GM21528 (cell line): ENCODE measurements at regions not wholly inside any gene's neighbourhood (a gene's known extent, or its start where the extent isn't known, plus 50 kb on each side); places are given as distances from the start of the nearest gene placed in this dataset.
"Not testable (repeated sequence)": the region's sequence is repeated elsewhere in the genome, so short reads cannot be mapped to it uniquely, and the experiment has no call there.

ENCODE experiments used
- ATAC-seq: cut with Tn5 transposase; IDR thresholded peaks from one replicate; pipeline ENCODE4 v1.9.1; 2021; ENCODE audit warnings: mild to moderate bottlenecking, moderate library complexity; ENCODE audit not compliant: unreplicated experiment, low FRiP score

DNA sequence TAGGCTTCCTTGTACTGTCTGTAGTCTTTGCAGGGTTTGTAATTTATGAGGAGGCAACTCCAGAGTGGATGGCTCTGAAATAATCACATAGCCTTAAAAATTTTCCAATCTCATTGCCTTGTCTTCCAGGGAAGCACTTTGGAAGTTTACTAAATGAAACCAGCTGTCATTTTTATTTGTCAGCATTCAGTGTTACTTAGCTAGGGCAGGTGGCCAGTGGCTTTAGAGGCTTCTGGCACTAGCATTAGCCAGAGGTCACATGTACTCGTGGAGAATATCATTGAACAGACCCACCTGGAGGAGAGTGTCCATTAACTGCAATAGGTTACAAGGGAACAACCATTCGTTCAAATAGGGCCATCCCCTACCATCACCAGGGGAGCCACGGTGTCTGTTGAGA is 160.3 kb upstream of the SLC28A3 start:
- ATAC-seq, result no peak

DNA sequence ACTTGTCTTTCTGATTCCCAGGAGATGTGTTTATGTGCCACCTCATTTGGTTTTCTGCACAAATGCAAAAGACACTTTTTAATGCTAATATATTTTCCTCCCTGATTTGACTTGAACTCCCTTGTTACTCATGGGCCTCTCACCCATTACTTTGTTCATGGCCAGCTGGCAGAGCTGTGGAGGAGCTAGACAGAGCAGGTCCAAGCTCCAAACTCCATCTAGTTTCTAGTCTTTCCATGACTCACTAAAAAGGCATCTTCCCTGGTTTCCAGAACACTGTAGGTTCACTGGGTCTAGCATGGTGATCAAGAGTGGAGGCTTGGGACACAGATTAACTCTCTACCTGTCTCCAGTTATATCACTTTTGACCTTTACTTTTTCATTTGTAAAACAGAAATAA is 161.0 kb upstream of the SLC28A3 start:
- ATAC-seq, result no peak

DNA sequence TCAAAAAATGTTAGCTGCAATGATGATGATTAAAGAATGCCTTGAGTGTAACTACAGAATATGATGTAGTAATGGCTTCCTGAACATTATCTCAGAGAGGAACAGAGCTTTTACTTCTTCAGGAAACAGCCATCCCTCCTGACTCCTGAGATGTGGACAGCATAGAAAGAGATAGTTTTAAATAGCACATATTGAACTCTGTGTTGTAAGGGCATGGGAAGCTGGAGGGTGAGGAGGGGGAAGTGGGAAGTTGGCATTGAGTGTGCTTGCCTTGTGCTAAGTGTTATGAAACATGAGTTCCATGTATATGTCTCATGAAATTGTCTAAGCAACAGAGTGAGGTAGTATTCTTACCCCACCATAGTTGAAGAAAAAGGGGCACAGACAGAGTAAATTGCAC is 161.5 kb upstream of the SLC28A3 start:
- no peak for ATAC-seq

DNA sequence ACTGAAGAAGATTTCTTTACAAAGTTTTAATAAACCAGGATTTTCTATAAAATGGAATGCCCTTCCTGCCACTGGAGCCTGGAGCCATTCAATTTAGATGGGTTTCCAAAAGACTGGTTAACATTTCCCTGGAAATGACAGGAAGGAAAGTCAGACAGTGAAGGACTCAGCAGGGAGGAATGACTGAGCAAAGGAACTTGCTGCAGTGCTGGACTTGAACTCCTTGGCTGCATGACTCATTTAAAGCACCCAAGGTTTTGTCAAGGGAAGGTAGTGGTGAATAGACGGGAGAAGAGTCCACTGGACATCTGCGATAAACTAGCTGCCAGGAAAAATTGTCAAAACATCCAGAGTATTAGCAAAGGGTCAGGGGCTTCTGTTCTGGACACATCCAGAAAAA is 163.8 kb upstream of the SLC28A3 start:
- ATAC-seq, result no peak

DNA sequence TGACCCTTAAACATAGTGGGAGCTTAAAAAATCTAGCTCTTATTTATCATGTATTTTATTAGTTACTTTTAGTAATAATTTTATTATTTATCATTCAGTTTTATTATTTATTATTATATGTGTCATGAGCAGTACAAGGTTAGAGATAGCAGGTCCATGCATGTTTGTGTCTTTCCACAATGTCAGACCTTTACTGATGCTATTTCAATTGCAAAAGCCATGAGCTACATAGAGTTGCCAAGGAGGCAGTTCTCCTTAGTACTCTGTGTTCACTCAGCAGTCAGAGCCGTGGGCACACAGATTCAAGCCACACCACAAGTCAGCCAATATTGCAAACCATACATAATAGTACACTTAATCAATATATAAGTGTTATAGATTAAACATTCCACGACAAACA is 157.9 kb upstream of the NTRK2 start:
- no peak for ATAC-seq

DNA sequence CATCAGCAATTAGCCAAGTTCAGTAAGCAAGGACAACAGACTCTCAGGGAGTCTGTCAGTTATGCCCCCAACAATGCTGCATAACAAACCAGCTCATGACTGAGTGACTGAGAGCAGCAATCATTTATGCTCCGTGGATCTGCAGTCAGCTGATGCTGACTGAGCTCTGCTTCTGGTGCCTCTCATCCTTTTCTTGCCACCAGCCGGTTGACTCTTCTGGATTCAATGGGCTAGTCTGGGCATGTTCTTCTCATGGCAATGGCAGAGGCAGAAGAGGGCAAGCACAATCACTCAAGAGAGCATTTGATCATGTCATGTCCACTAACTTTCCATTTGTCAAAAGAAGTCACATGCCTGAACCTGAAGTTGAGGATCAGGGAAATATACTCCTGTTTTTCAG is 157.0 kb upstream of the NTRK2 start:
- no peak for ATAC-seq

DNA sequence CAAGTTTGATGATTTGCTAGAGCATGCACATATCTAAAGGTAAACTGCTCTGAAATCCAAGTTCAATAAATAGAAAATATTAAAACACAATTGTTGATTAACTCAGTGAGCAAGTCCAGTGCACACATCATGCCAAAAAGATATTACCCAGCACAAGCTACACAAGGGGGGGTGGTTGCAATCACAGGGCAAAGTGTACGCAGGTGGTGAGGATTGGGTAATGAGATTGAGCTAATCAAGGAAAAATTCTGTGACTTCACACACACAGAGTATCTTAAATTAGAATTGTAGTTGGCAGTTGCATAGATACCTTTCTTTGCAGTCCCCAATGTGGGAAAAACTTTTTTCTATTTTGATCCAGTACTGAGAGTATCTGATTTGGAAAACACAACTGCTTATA is 156.1 kb upstream of the NTRK2 start:
- no peak for ATAC-seq

DNA sequence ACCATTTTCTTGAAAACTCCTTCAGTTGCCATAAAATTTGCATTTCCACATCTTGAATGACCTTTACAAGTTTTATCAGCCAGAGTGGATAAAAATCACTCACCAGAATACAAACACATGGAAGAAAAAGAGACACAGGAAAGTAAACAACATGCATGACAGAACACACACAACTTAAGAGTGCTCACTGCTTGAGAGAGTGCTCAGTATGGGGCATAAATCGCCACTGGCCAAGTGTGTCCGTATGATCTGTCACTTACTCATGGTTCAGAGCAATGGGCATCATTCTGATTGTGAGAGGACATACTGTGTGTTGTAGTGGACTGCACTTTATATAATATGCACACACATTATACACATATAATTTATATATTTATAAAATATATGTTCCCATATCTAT is 155.6 kb upstream of the NTRK2 start:
- ATAC-seq, result no peak

DNA sequence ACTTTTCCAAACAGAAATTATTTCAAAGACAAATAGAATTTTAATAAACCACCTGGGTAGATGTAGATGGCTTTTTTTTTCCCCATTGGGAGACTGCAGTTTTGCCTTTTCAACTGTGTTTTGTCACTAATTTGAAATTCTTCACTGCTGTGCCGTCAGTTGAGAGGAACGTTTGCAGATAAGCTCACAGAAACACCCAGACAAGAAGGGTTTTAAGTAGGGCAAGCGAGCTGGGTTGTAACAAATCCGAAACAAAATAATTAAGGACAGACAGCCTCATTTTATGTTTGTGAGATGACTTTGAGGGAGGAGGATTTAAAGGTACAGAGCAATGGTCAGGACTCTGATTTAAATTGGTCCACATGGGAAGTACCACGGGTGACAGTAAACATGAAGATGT is 155.1 kb upstream of the NTRK2 start:
- ATAC-seq, result no peak

DNA sequence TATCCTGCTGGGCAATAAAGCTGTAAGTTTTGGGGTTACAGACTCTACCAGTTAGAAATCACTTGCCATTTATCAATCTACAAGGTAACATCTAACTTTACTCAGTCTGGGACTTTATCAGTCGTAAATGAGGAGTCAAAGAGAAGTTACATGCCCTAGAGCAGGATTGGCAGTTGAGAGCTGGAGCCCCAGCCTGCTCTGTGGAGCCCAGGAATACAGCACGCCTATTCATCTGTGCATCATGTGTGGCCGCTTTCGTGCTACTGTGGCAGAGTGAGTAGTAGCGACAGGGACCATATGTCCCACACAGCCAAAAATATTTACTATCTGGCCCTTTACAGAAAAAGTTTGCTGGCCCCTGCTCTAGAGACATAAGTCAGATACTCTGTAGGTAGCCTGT is 152.5 kb upstream of the NTRK2 start:
- ATAC-seq, result no peak

DNA sequence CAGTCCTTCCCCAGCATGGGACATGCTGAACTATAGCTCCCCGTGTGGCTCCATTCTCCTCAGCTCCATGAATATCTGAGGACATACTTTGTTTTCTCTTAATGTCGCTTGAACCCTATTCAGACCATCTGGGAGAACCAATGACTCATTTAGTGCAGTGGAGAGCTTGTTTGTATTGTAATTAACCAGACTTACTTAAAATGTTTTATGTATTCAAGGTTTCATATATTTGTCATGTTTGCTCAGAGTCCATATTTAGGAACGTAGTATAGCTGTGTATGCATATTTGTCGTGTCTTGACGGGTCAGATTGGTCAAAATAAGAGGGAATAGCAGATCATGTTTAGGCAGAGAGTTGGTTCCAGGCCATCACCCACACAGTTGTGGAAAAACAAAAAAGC is 150.1 kb upstream of the NTRK2 start:
- ATAC-seq, result no peak

DNA sequence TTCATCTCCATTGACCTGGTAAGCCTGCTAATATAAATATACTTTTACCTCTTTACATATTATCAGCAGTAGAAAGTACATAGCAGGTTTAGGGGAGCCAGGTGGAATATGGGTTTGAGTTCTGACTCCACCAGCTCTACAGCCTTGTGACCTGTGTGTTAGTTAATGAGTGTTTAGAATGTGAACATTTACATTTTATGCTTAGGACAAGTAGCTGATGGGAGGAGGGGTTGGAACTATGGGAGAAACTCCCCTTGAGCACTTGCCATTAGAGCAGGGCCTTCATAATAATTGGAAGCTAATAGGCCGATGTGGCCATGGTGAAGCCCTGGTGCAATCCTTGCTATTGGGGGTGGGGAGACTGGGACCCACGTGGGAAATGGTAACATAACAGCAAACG is 148.3 kb upstream of the NTRK2 start:
- no peak for ATAC-seq

DNA sequence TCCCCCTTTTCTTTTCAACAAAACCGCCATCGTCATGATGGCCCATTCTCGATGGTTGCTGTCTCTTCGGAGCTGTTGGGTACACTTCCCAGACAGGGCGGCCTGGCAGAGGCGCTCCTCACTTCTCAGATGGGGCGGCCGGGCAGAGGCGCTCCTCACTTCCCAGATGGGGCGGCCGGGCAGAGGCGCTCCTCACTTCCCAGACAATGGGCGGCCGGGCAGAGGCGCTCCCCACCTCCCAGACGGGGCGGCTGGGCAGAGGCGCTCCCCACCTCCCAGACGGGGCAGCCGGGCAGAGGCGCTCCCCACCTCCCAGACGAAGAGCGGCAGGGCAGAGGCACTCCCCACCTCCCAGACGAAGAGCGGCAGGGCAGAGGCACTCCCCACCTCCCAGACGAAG is 143.3 kb upstream of the NTRK2 start:
- ATAC-seq, result not testable (repeated sequence)

DNA sequence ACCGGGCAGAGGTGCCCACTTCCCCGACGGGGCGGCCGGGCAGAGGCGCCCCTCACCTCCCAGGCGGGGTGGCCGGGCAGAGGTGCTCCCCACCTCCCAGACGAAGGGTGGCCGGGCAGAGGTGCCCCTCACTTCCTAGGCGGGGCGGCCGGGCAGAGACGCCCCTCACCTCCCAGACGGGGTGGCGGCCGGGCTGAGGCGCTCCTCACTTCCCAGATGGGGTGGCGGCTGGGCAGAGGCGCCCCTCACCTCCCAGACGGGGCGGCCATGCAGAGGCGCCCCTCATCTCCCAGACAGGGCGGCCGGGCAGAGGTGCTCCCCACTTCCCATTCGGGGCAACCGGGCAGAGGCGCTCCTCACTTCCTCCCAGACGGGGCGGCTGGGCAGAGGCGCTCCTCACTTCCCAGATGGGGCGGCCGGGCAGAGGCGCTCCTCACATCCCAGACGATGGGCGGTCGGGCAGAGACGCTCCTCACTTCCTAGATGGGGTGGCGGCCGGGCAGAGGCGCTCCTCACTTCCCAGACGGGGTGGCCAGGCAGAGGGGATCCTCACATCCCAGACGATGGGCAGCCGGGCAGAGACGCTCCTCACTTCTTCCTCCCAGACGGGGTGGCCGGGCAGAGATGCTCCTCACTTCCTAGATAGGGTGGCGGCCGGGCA is 142.3 kb upstream of the NTRK2 start:
- ATAC-seq, result not testable (repeated sequence)

DNA sequence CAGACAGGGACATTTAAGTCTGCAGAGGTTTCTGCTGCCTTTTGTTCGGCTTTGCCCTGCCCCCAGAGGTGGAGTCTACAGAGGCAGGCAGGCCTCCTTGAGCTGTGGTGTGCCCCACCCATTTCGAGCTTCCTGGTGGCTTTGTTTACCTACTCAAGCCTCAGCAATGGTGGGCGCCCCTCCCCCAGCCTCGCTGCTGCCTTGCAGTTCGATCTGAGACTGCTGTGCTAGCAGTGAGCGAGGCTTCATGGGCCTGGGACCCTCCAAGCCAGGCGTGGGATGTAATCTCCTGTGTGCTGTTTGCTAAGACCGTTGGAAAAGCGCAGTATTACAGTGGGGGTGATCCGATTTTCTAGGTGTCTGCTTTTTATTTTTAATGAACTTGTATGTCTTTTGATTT is 133.6 kb upstream of the NTRK2 start:
- not testable (repeated sequence) for ATAC-seq

DNA sequence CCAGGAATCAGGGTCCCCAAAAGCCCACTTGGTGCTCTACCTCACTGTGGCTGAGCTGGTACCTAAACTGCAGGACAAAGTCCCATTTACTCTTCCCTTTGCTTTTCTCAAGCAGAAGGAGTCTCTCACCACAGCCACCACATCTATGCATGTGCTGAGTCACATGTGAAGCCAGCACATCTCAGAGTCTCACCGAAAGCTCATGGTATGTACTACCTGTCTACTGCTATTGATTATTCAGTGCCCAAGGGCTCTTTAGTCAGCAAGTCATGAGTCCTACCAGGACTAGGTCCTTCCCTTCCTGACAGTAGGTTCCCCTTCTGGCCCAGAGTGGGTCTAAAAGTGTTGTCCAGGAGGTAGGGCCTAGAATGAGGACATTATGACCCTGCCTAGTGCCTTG is 130.7 kb upstream of the NTRK2 start:
- ATAC-seq, result no peak

DNA sequence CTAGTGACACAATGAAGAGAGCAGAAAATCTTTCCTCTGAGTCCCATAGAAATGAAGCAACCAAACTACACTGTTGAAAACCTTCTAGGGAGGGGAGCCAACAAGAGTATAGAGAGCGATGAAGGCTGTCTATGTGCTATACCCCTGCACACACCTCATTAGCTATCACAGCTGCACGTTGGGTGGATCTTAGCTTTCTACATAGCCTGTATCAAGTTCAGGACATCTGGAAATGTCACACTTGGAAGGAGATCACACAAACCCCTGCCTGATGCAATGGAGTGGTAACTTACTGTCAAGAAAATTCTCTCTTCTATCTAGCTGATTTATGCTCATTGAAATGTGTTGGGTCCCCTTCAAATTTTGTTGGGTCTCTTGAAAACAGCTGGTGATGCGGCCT is 127.0 kb upstream of the NTRK2 start:
- no peak for ATAC-seq

DNA sequence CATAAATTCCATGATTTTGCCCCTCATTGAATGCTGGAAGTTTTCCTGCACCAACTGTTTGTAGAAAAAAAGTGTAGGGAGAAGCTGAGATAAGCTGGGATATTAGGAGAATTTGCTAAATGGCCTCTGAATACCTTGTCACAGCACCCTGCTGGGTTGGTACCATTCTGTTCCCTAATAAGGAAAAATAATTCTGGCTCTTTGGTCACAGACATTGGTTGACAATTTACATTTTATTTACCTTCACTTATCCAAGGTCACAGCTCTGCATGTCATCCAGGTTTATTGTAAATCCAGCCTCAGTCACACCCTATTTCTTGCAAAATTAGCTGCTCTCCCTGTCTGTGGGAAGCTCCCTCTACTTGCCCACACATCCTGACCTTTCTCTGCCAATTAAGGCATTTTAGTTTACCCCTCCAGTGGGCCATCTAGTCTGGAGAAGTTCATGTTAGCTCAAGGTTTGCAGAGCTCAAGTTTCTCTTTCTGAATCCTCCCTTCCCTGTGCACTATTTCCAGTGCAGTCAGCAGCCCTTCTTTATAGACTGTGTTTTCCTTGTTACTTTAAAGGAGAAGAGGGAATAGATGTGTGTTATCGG is 115.4 kb upstream of the NTRK2 start:
- no peak for ATAC-seq

DNA sequence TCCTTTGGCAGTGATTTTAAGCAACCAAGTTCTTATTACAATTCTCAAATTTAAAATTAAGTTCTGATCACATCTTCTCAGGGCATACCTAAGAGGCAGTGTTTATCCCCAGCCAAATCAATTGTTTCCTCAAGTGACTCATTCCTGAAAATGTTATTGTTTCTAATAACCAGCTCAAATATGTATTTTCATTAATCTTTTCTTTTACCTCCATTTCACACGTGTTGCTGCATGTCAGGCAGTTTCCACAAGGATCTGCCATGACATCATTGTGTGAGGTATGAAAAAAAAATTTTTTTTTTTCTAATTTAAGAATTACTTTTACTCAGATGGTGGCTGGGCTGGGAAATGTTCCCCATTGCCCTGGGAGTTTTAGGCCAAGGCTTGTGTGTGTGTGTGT is 113.0 kb upstream of the NTRK2 start:
- no peak for ATAC-seq

DNA sequence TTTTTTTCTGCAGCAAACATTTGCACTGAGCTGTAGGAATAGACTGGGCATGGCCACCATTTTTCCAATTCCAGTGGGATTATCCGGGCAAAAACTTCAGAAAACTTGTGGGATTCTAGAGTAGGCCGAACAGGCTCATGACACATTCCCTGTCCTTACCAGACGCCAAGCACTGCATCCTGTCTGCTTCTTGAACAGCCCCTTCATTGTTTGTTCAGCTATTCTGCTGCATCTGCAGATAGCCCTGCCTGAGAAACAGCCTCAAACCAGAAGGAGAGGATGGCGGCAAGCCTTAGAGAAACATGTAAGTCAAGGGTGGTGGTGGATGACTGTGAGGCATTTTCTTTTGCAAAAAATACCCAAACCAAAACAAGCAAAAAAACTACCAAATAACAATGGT is 111.8 kb upstream of the NTRK2 start:
- no peak for ATAC-seq

DNA sequence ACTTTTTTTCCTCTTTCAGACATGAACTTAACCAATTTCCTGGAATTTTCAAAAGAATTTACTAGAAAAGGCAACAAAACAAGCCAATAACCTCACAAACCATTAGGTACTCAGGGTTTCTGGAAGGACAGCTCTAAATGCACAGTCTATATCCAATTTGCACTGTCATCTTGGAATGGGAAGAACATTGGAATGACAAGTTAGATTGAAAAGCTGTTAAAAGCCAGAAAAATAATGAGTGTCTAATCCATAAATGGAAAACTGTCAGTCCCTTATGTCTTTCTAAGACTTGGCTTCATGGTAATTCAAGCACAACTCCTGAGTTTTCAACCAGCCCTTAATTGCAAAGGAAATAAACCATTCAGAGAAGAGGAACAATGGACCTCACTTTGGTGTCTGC is 105.8 kb upstream of the NTRK2 start:
- ATAC-seq, result no peak

DNA sequence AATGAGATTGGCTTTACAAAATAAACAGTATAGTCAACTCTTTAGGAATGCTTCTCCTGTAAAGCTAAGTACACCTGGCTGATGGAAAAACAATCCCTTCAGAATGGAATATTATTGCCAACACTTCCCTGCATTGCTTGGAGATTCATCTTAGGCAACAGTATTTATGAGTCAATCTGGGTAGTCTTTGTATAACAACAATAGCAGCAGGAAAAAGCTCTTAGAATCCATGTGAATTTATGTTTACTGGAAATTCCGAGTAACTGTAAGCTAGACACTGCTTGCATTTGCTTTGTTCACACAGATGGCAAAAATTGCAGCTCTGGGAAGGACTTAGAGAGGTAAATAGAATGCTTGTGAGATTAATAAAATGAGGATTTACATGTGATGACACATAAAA is 101.7 kb upstream of the NTRK2 start:
- no peak for ATAC-seq
